ENCODE measurements at regions not wholly inside any gene's neighbourhood (a gene's known extent, or its start where the extent isn't known, plus 50 kb on each side); places are given as distances from the start of the nearest gene placed in this dataset.

- Mint-ChIP-seq H3K36me3 (ENCODE audit: insufficient read depth, unreplicated experiment) (no peaks in the 10 kb centered on the region), H3K27ac (ENCODE audit: low read depth, unreplicated experiment) (no peak overlapping the region), H3K9me3 (ENCODE audit: unreplicated experiment) (no peaks in the 10 kb centered on the region), H3K27me3 (ENCODE audit: insufficient read depth, unreplicated experiment) (peaks cover 48% of the 10 kb centered on the region), H3K4me1 (ENCODE audit: insufficient read depth, unreplicated experiment) (no peaks in the 10 kb centered on the region), H3K4me3 (ENCODE audit: unreplicated experiment) (no peak overlapping the region)
- ChIA-PET CTCF (no interaction called here), POLR2A (no interaction called here)
- intact Hi-C loops (cut with micrococcal nuclease), result no loop called here
- no TSS peak for BruUV-seq (replicated peaks)
- TF ChIP-seq, protein P1, sequence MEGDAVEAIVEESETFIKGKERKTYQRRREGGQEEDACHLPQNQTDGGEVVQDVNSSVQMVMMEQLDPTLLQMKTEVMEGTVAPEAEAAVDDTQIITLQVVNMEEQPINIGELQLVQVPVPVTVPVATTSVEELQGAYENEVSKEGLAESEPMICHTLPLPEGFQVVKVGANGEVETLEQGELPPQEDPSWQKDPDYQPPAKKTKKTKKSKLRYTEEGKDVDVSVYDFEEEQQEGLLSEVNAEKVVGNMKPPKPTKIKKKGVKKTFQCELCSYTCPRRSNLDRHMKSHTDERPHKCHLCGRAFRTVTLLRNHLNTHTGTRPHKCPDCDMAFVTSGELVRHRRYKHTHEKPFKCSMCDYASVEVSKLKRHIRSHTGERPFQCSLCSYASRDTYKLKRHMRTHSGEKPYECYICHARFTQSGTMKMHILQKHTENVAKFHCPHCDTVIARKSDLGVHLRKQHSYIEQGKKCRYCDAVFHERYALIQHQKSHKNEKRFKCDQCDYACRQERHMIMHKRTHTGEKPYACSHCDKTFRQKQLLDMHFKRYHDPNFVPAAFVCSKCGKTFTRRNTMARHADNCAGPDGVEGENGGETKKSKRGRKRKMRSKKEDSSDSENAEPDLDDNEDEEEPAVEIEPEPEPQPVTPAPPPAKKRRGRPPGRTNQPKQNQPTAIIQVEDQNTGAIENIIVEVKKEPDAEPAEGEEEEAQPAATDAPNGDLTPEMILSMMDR (IDR thresholded peaks at IDR 0.05; ENCODE audit: unreplicated experiment), result no peak
- no peak for DNase-seq (ENCODE audit: unreplicated experiment)
Measured at GRCh38 chr12:44942714-44943113, 66.6 kb upstream of the NELL2 start.

DNA sequence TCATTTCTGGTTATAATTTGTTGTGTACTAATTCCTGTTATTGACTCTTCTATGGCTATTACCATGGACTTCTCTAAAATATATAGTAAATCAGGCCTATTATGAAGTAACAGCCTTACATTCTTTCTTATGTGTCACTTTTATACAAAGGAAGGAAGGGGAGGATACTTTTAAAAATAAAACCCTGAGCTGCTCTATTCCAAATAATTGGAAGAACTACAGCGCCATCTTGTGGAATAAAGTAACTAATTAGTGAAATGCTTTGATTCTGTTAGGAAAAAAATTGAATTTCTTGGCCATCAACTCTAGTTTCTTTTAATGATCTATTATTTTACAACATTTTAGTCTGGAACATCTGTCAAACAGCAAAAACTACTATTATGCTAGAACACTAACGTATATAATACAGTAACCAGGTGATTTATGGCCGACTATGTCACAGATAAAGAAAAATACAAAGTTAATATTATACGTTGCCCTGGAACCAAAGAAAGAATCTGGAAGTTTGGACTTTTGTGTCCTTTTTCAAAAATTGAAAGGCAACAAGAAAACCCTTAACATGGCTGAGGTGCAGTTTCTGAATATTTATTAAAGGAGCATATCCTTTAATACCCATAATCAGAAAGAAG, 55.0 kb upstream of the NELL2 start:
- Mint-ChIP-seq H3K27me3 (ENCODE audit: insufficient read depth, unreplicated experiment) (peaks cover 50% of the 10 kb centered on the region), H3K27ac (ENCODE audit: low read depth, unreplicated experiment) (no peak overlapping the region), H3K9me3 (ENCODE audit: unreplicated experiment) (no peaks in the 10 kb centered on the region), H3K36me3 (ENCODE audit: insufficient read depth, unreplicated experiment) (no peaks in the 10 kb centered on the region), H3K4me1 (ENCODE audit: insufficient read depth, unreplicated experiment) (no peaks in the 10 kb centered on the region), H3K4me3 (ENCODE audit: unreplicated experiment) (no peak overlapping the region)
- TF ChIP-seq, protein P1 (IDR thresholded peaks at IDR 0.05; ENCODE audit: unreplicated experiment), result peak; percentile 52
- peak; percentile 63 for DNase-seq (ENCODE audit: unreplicated experiment)
- ChIA-PET CTCF (interaction anchor here (0.6 to 2.2 kb wide), 13 partner anchors 13 to 1183 kb away, joined by 3 to 15 read pairs (median 3); no protein-coding TSS in a partner anchor), POLR2A (interaction anchor here (0.6 to 0.7 kb wide), 4 partner anchors 471 to 671 kb away, joined by 3 read pairs; no protein-coding TSS in a partner anchor)
- BruUV-seq (replicated peaks), result no TSS peak
- intact Hi-C loops (cut with micrococcal nuclease), result loop anchor here (1.0 kb wide), 5 partner anchors 157 to 974 kb away; no protein-coding TSS in a partner anchor

- BruUV-seq (replicated peaks), result no TSS peak
- Mint-ChIP-seq H3K9me3 (ENCODE audit: unreplicated experiment) (no peaks in the 10 kb centered on the region), H3K36me3 (ENCODE audit: insufficient read depth, unreplicated experiment) (no peaks in the 10 kb centered on the region), H3K4me3 (ENCODE audit: unreplicated experiment) (no peak overlapping the region), H3K27me3 (ENCODE audit: insufficient read depth, unreplicated experiment) (peaks cover 56% of the 10 kb centered on the region), H3K4me1 (ENCODE audit: insufficient read depth, unreplicated experiment) (no peaks in the 10 kb centered on the region), H3K27ac (ENCODE audit: low read depth, unreplicated experiment) (no peak overlapping the region)
- CTCF ChIA-PET, result interaction anchor here (0.7 to 2.0 kb wide), 7 partner anchors 20 to 971 kb away, joined by 3 to 9 read pairs (median 3); no protein-coding TSS in a partner anchor
- POLR2A ChIA-PET, result interaction anchor here (0.9 kb wide), 1 partner anchor 914 kb away, joined by 3 read pairs; no protein-coding TSS in a partner anchor
- TF ChIP-seq, protein P1 (IDR thresholded peaks at IDR 0.05; ENCODE audit: unreplicated experiment), result no peak
- intact Hi-C loops (cut with micrococcal nuclease), result no loop called here
- DNase-seq (ENCODE audit: unreplicated experiment), result no peak
Measured at GRCh38 chr12:44929236-44929885, 53.2 kb upstream of the NELL2 start.

Data from MCF 10A (cell line).